GM20431 (cell line): ENCODE measurements at regions not wholly inside any gene's neighbourhood (a gene's known extent, or its start where the extent isn't known, plus 50 kb on each side); places are given as distances from the start of the nearest gene placed in this dataset.

ENCODE experiments used
- in situ Hi-C: fragments of 300-500 bp; cut with MseI, MboI; formaldehyde crosslinking; loops from one replicate; pipeline ENCODE4 v1.15.0; 2020; ENCODE audit warnings: low sequenced_read_pairs; ENCODE audit not compliant: unreplicated experiment

GRCh38 chr1:29991815-29992214, 731.6 kb downstream of the MATN1 start:
- in situ Hi-C loops: no loop called here

- in situ Hi-C loops: no loop called here
Measured at GRCh38 chr1:29991025-29991424, 732.4 kb downstream of the MATN1 start.

DNA sequence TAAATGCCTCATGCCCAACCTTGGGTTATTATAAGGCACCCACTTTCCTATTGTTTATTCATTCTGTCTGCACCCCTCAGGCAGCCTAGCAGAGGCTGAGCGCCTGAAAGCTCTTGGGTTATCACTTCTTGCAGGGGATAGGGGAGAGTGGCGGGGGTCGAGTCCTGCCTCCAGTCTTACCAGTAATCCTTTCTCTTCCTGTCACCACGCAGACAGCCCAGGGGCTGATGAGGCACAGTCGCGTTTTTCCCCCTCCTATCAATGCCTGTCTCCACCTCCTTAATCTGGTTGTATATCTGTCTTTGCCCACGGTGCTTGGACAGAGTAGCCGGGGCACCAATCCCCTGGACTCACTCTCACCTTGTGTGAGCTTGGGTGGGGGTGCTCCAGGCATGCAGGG, 733.1 kb downstream of the MATN1 start:
- in situ Hi-C loops: no loop called here

- in situ Hi-C loops: no loop called here
Measured at GRCh38 chr1:29986986-29987385, 736.4 kb downstream of the MATN1 start.

GRCh38 chr1:29985606-29985945, 737.8 kb downstream of the MATN1 start:
- in situ Hi-C loops: no loop called here

DNA sequence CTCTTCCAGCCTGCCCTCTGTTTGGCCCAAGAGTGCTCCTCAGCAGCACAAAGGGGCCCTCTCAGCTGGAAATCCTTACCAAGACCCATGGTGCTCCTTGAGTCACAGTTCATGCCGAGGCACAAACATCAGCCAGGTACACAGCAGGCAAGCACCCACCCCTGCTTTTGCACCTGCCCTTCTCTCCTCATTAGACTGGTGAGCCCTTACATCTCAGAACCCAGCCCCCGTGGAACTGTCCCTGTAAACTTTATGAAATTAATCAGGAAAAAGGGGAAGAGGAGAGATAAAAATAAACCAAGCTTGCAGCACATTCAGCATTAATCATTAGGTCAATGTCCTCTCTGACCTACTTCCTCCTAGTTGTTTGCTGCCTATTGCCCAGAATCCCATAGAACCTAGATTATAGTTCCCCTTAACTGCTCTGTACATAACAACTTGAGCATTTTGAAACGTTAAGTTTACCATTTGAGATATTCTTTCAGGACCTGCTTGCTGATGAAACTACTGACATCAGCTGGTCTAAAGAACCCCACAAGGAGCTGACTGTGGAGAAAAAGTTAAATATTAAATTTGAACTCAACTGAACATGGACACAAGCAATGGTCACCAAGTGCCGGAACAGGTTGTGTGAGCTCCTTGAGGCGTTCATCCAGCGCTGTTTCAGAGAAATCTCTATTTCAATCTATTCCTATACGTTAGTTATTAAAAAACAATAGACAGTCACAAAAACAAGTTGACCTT, 738.4 kb downstream of the MATN1 start:
- in situ Hi-C loops: no loop called here

- in situ Hi-C loops: no loop called here
Measured at GRCh38 chr1:29984166-29984861, 739.1 kb downstream of the MATN1 start.

- in situ Hi-C loops: no loop called here
Measured at GRCh38 chr1:29983321-29983720, 740.1 kb downstream of the MATN1 start.

DNA sequence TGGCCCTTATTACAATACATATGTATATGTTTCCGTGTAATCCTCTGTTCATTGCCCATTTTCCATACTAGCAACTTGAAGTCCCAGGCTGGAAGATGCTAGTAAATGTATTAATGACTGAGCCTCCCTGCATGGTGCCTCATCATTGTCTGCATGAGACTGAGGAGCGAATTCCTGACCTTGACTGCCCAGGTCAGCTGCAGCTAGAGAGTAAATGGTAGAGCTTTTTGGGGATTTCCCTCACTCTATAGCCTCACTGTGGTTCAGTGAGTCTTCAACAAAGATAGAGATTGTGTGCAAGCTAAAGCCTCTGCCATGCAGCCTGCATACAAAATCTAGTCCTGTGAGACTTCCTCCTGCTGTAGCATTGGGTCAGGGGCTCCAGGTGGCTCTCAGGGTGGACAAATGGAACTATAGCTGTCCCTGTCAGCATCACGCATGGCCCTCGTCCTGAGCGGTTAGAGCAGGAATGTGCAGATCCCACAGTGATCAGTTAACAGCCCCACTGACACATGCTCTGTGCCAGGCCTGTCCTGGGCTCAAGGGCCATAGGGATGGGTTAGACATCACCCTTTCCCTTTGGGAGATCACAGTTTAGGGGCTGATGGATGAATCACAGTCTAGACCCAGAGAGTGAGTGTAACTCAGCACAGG, 741.7 kb downstream of the MATN1 start:
- in situ Hi-C loops: no loop called here

GRCh38 chr1:29977550-29977949, 741.2 kb downstream of the PTPRU start:
- in situ Hi-C loops: no loop called here

- in situ Hi-C loops: no loop called here
Measured at GRCh38 chr1:29975036-29975694, 738.8 kb downstream of the PTPRU start.

GRCh38 chr1:29974316-29974724, 738.0 kb downstream of the PTPRU start:
- in situ Hi-C loops: no loop called here

GRCh38 chr1:29973406-29973805, 737.1 kb downstream of the PTPRU start:
- in situ Hi-C loops: no loop called here

GRCh38 chr1:29972421-29973053, 736.2 kb downstream of the PTPRU start:
- in situ Hi-C loops: no loop called here

DNA sequence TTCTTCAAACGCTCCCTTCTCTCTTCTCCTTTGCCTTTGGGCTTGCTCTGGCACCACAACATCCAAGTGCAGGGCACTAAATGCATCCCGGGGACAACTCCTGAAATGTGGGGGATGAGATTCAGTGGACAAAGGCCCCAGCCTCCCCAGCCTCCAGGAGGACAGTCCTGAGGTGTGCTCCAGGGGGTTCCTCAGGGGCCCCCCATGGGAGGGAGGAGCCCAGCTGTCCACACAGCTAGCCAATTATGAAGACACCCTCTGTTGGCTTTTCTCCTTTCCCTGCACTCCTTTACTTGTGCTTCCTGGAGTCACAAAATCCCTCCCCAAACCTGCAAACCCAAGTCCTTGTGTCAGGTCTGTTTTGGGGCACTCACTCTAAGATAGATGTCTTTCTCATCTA, 735.4 kb downstream of the PTPRU start:
- in situ Hi-C loops: no loop called here

DNA sequence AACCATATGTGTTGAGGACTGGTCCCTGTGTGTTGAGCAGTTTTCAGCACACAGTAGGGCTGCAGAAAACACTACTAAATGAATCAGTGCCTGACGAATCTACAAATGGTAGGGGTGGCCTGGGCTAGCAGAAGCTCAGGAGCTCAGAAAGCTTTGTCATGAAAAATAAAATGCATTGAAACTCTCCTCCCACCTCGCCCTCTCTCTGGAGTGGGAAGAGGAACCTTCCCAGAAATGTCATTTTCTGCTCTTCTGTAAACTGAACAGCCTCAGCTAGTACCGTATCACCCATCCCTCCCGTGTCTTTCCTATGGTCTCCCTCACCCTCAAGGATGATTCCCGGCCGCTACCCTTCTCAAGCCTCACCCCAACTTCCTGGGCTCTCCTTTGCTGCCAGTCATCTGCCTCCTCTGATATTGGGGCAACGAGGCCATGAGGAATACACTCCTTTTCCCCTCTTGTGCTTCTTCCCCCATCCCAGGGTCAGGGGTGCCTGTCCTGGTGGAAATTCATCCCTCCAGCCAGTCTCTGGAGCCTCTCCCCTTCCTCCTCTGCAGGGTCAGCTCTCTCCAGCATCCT, 734.5 kb downstream of the PTPRU start:
- in situ Hi-C loops: no loop called here

- in situ Hi-C loops: no loop called here
Measured at GRCh38 chr1:29969576-29969975, 733.3 kb downstream of the PTPRU start.

DNA sequence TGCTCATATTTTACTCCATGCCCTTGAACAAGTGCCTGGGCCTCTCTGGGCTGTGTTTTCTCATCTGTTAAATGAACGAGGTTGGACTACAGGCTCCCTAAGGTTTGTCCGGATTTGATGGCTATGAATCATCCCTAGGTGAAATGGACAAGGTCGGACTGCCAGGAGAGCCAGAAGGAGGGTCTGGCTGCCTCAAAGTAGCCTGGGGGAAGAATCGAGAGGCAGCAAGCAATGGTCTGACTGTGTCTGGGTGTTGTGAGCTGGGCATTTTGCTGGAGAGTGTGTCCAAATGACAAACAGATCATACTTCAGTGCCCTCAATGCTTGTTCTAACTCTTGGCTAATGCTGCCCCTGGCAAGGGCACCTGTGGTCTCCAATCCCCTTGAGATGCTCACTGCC, 730.9 kb downstream of the PTPRU start:
- in situ Hi-C loops: no loop called here

- in situ Hi-C loops: no loop called here
Measured at GRCh38 chr1:29966526-29967045, 730.3 kb downstream of the PTPRU start.
